K562 (cell line): ENCODE measurements at regions not wholly inside any gene's neighbourhood (a gene's known extent, or its start where the extent isn't known, plus 50 kb on each side); places are given as distances from the start of the nearest gene placed in this dataset.

Experiments
- ATAC-seq: fragments of 200-7000 bp; cut with Tn5 transposase; 3 replicates; pipeline ENCODE4 v1.9.1; 2020; ENCODE audit warnings: moderate library complexity
- BruUV-seq: library from RNA; stranded (reverse); fragments of 400-500 nt; replicated peaks from 2 replicates; lab custom pipeline; 2021; lab: Mats Ljungman, UMichigan
- CTCF ChIA-PET: fragments of 300-600 bp; formaldehyde crosslinking; extraction: SDS; loops from one replicate; lab custom pipeline; 2021; ENCODE audit warnings: low intra/inter-chr PET ratio; lab: Yijun Ruan, JAX
- POLR2A ChIA-PET: fragments of 300-600, 350-650 bp; sonication (Branson Sonifier 250); formaldehyde crosslinking; extraction: SDS; loops from one replicate; lab custom pipeline; 2021; ENCODE audit warnings: antibody characterized with exemption, inconsistent platforms; lab: Yijun Ruan, JAX
- DNase-seq, 4 experiments: peaks; one replicate each; pipeline versions ENCODE4 v3.0.0 to v3.0.0-alpha.2; 2011 to 2018; ENCODE audit warnings: low spot score in 3 of 4, mixed read lengths in 3 of 4; ENCODE audit errors: extremely low read depth in 1 of 4
- FAIRE-seq: peaks from 2 replicates; lab custom pipeline; 2011; peaks lifted over from hg19 to GRCh38; lab: Jason Lieb, UNC
- H2AFZ ChIP-seq: 2 replicates; pipeline ENCODE4 v1.6.0; 2011; ENCODE audit warnings: low read depth, low read length, control low read depth, inconsistent platforms
- H3K27ac ChIP-seq: fragments of 200-600 bp; 3 replicates; pipeline ENCODE4 v1.8.0; 2011; ENCODE audit warnings: low read depth, mild to moderate bottlenecking, control low read depth, inconsistent platforms, low read length, moderate library complexity, mixed read lengths; ENCODE audit errors: extremely low read depth
- H3K27me3 ChIP-seq, 2 experiments: fragments of 300-600 bp in 1 of 2; 2 replicates in 1 of 2; 3 replicates in 1 of 2; pipeline versions ENCODE4 v1.6.0 to v1.8.0; 2011; ENCODE audit warnings: inconsistent platforms in 2 of 2, low read length in 2 of 2, mild to moderate bottlenecking in 1 of 2, mixed read lengths in 1 of 2, moderate library complexity in 1 of 2; ENCODE audit not compliant: control insufficient read depth in 2 of 2, insufficient read depth in 2 of 2
- H3K36me3 ChIP-seq: fragments of 300-600 bp; 3 replicates; pipeline ENCODE4 v1.8.0; 2011; ENCODE audit warnings: mild to moderate bottlenecking, low read length, inconsistent platforms; ENCODE audit not compliant: control insufficient read depth, insufficient read depth
- H3K4me1 ChIP-seq, 2 experiments: fragments of 200-600 bp in 1 of 2; replicated peaks in 1 of 2; 2 replicates in 1 of 2; 3 replicates in 1 of 2; pipeline versions ENCODE4 v1.5.1 to v1.8.0; 2011; ENCODE audit warnings: inconsistent platforms in 2 of 2, low read length in 2 of 2, mild to moderate bottlenecking in 1 of 2, mixed read lengths in 1 of 2, moderate library complexity in 1 of 2; ENCODE audit not compliant: control insufficient read depth in 2 of 2, insufficient read depth in 2 of 2
- H3K4me2 ChIP-seq: 2 replicates; pipeline ENCODE4 v1.6.1; 2011; ENCODE audit warnings: low read length, control low read depth, inconsistent platforms, mixed read lengths; ENCODE audit not compliant: insufficient read depth
- H3K4me3 ChIP-seq: fragments of 200-600 bp; sonication (generic), shearing (Covaris generic); 2 replicates; pipeline ENCODE4 v1.5.1; 2016; ENCODE audit warnings: control low read depth, inconsistent platforms
- H3K79me2 ChIP-seq: fragments of 200-600 bp; 3 replicates; pipeline ENCODE4 v1.8.0; 2011; ENCODE audit warnings: low read length, inconsistent platforms; ENCODE audit not compliant: control insufficient read depth, insufficient read depth
- H3K9ac ChIP-seq, 2 experiments: 2 replicates each; pipeline versions ENCODE4 v1.6.0 to v1.6.1; 2011; ENCODE audit warnings: low read depth in 2 of 2, low read length in 2 of 2, control low read depth in 1 of 2, inconsistent platforms in 1 of 2, mild to moderate bottlenecking in 1 of 2, mixed read lengths in 1 of 2; ENCODE audit not compliant: insufficient read depth in 1 of 2
- H3K9me1 ChIP-seq: one replicate; pipeline ENCODE4 v1.6.0; 2011; ENCODE audit warnings: inconsistent platforms, mild to moderate bottlenecking, low read length, moderate library complexity; ENCODE audit not compliant: control insufficient read depth, insufficient read depth
- H3K9me3 ChIP-seq: replicated peaks from 2 replicates; pipeline ENCODE4 v1.5.1; 2011; ENCODE audit warnings: low read depth, low read length, inconsistent platforms; ENCODE audit not compliant: control insufficient read depth, insufficient read depth
- H4K20me1 ChIP-seq: replicated peaks from 2 replicates; pipeline ENCODE4 v1.6.1; 2011; ENCODE audit warnings: low read length, inconsistent platforms, mixed read lengths; ENCODE audit not compliant: control insufficient read depth, insufficient read depth
- HOXB6 ChIP-seq: fragments of 250-450 bp; sonication (Bioruptor Pico); IDR thresholded peaks from 2 replicates; pipeline ENCODE4 v1.5.1; 2022; ENCODE audit warnings: mild to moderate bottlenecking, borderline replicate concordance
- IFI16 ChIP-seq: fragments of 250-450 bp; sonication (Bioruptor Pico); IDR thresholded peaks from 2 replicates; pipeline ENCODE4 v2.1.2; 2022; ENCODE audit warnings: mild to moderate bottlenecking, inconsistent platforms
- MEIS2 ChIP-seq: fragments of 450-650 bp; IDR thresholded peaks from 2 replicates; pipeline ENCODE4 v1.6.1; 2014; ENCODE audit warnings: mild to moderate bottlenecking; ENCODE audit not compliant: partially characterized antibody
- RNF2 ChIP-seq: sonication (generic); IDR thresholded peaks from 2 replicates; pipeline ENCODE4 v1.6.1; 2016
- TAF15 ChIP-seq: fragments of 200-400 bp; formaldehyde crosslinking; IDR thresholded peaks from 2 replicates; pipeline ENCODE4 v1.6.1; 2017; ENCODE audit warnings: mild to moderate bottlenecking, low read depth, low read length, moderate library complexity
- TCF7L2 ChIP-seq: fragments of 150-350 bp; IDR thresholded peaks from 2 replicates; pipeline ENCODE4 v1.6.1; 2016; ENCODE audit warnings: low read depth, mild to moderate bottlenecking, low read length, moderate library complexity
- TEAD4 ChIP-seq, 2 experiments: sonication (generic) in 1 of 2; formaldehyde crosslinking in 1 of 2; IDR thresholded peaks; 2 replicates each; pipeline versions ENCODE4 v1.6.1 to v1.8.0; 2012 to 2022; ENCODE audit warnings: borderline replicate concordance in 1 of 2, inconsistent platforms in 1 of 2, low read length in 1 of 2, mild to moderate bottlenecking in 1 of 2, missing genetic modification reagents in 1 of 2
- ZNF561 ChIP-seq: fragments of 450-650 bp; formaldehyde crosslinking; conservative IDR thresholded peaks from 2 replicates; pipeline ENCODE4 v1.4.0; 2020; ENCODE audit warnings: mild to moderate bottlenecking, moderate library complexity
- in situ Hi-C: fragments of 300-500 bp; cut with MboI; formaldehyde crosslinking; loops from 4 replicates; pipeline ENCODE4 v1.15.0; 2018; ENCODE audit warnings: inconsistent platforms, mixed read lengths
- intact Hi-C: fragments of 100-400 bp; cut with micrococcal nuclease; formaldehyde crosslinking; loops from 2 replicates; pipeline ENCODE4 v1.14.2; 2022
- TF ChIP-seq, protein P1 (sequence below): fragments of 450-650 bp; IDR thresholded peaks from one replicate; pipeline ENCODE4 v1.6.1; 2018; ENCODE audit warnings: mild to moderate bottlenecking, moderate library complexity; ENCODE audit not compliant: partially characterized antibody
- TF ChIP-seq, protein P2 (sequence below): sonication (generic); formaldehyde crosslinking; IDR thresholded peaks from 2 replicates; pipeline ENCODE4 v1.8.1; 2023; ENCODE audit warnings: mild to moderate bottlenecking, missing genetic modification reagents

DNA sequence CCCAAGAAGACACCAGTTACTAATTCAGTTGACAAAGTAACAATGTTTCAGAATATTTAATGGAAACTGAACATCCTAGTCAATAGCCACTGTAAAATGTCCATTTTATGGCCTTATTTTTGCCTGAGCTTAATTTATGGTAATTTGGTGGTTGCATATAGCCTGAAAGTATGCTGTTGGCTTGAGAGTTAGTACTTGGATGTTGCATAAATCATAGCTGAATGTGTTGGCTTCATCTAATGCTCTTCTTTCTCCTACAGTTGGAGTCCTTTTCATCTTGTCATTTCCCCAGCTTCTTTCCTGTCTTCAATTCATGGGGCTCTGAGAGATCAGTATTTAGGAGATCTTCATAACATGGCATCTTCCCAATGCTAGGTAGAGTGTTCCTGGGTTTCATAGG lies 164.6 kb downstream of the MAT2B start:
- no peak overlapping the region for H3K9ac ChIP-seq
- no peak for FAIRE-seq
- intact Hi-C loops (no loop called here), in situ Hi-C loops (no loop called here)
- POLR2A ChIA-PET, result no interaction called here
- TF ChIP-seq TCF7L2, result no peak
- no peak for TF ChIP-seq HOXB6
- TF ChIP-seq, protein P1, sequence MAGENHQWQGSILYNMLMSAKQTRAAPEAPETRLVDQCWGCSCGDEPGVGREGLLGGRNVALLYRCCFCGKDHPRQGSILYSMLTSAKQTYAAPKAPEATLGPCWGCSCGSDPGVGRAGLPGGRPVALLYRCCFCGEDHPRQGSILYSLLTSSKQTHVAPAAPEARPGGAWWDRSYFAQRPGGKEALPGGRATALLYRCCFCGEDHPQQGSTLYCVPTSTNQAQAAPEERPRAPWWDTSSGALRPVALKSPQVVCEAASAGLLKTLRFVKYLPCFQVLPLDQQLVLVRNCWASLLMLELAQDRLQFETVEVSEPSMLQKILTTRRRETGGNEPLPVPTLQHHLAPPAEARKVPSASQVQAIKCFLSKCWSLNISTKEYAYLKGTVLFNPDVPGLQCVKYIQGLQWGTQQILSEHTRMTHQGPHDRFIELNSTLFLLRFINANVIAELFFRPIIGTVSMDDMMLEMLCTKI, result no peak
- TF ChIP-seq IFI16 (CRISPR knock-in tag), result no peak
- TF ChIP-seq RNF2, result no peak
- TF ChIP-seq TEAD4 (IDR thresholded peaks at IDR 0.05; ENCODE audit: low read length), result no peak
- no peak for TF ChIP-seq TEAD4 (CRISPR knock-in tag; IDR thresholded peaks at IDR 0.05; ENCODE audit: borderline replicate concordance)
- TF ChIP-seq TAF15, result no peak
- no peak for TF ChIP-seq ZNF561 (CRISPR knock-in tag)
- no peak for TF ChIP-seq MEIS2
- TF ChIP-seq, protein P2, sequence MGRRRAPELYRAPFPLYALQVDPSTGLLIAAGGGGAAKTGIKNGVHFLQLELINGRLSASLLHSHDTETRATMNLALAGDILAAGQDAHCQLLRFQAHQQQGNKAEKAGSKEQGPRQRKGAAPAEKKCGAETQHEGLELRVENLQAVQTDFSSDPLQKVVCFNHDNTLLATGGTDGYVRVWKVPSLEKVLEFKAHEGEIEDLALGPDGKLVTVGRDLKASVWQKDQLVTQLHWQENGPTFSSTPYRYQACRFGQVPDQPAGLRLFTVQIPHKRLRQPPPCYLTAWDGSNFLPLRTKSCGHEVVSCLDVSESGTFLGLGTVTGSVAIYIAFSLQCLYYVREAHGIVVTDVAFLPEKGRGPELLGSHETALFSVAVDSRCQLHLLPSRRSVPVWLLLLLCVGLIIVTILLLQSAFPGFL, result no peak
- CTCF ChIA-PET, result no interaction called here
- no peak overlapping the region for H2AFZ ChIP-seq
- no peaks in the 10 kb centered on the region for H3K4me1 ChIP-seq
- H3K9me3 ChIP-seq, result no peaks in the 10 kb centered on the region
- ATAC-seq, result no peak
- H3K4me3 ChIP-seq, result no peak overlapping the region
- no peaks in the 10 kb centered on the region for H4K20me1 ChIP-seq
- no peaks in the 10 kb centered on the region for H3K27me3 ChIP-seq
- H3K4me2 ChIP-seq, result no peak overlapping the region
- DNase-seq, result no peak
- no peaks in the 10 kb centered on the region for H3K9me1 ChIP-seq
- no peaks in the 10 kb centered on the region for H3K79me2 ChIP-seq
- no peak overlapping the region for H3K27ac ChIP-seq
- BruUV-seq, result no TSS peak
- no peaks in the 10 kb centered on the region for H3K36me3 ChIP-seq
